ENCODE measurements at regions not wholly inside any gene's neighbourhood (a gene's known extent, or its start where the extent isn't known, plus 50 kb on each side); places are given as distances from the start of the nearest gene placed in this dataset.

DNA sequence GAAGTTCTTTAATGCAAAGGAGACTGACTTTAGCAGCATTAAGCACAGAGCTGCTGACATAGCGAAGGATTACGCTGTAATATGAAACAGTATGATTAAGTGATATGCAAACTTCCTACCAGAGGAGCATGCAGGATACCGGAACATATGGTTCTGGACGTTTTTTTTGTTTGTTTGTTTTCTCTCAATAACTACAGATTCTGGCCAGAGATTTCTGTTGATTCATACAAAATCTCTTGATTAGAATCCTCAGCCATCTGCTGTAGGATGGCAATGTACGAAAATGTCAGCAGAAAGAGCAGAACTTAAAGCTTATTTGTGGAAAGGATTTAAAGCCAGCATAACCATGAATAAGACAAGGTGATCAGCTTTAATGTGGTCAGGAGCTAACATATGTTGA lies 970.7 kb downstream of the KCNT2 start:
- no peak for DNase-seq

DNA sequence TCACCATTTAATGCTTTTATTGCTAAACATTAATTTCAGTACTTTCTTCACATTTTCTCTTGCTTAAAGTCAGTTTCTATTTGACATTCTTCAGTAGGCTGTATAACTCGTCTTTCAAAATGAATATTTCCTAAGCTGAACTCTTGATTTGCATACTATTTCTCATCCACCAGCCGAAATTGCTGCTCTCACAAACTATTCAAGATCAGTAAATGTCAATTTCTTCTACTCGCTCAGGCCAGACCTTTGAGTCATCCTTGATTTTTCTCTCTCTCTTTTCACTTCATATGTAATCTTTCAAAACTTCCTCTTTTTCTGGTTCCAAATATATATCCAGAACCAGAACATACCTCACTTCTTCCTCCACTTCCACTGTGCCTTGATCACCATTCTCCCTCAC lies 990.0 kb downstream of the KCNT2 start:
- DNase-seq = no peak

DNA sequence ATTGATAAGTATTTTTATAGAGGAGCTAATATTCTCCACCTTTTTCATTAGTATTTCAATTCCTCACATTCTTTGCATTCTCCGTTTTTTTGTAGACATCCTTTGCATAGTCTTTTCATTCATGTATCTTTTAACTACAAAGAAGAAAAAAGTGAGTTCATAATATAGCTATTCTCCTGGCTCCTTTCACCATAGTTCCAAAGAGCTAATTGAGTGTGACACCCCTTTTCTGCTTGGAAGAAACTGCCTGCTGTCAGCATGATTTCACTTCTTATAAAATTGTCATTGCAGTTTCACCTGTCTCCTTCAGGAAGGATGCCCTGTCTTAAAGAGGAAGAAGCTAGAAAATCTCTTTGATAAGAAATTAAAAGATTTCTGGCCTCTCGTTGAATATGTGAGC lies 991.1 kb downstream of the KCNT2 start:
- DNase-seq = no peak

DNA sequence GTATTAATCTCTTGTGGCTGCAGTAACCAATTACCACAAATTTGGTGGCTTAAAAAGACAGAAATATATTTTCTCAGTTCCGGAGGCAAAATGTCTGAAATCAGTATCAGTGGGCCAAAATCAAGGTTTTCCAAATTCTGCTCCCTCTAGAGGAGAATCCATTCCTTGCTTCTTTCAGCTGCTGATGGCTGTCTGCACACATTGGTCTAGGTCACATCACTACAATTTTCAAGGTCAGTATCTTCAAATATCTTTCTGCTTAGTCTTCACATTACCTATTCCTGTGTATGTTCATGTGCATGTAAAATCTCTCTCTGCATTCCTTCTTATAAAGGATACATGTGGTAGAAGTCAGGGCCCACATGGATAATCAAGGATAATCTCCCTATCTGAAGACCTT lies 999.4 kb downstream of the KCNT2 start:
- DNase-seq = no peak

DNA sequence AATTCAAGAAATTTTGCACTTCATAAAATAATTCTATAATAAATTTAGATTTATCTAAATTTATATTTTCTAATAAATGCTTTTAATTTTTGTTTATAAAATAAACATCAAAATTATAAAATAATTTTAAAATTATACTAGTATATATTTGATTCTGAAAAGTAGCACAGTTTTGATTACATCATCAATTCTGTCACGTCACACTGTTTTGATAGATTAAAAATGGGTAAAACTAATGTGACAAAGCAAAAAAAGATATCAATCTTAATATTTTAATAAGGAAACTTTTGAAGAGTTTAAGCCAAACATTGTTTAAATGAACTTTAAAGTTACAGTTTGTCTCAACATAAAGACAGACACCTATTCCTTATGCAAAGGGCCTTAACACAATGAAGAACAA lies 1001.8 kb downstream of the KCNT2 start:
- DNase-seq = no peak

DNA sequence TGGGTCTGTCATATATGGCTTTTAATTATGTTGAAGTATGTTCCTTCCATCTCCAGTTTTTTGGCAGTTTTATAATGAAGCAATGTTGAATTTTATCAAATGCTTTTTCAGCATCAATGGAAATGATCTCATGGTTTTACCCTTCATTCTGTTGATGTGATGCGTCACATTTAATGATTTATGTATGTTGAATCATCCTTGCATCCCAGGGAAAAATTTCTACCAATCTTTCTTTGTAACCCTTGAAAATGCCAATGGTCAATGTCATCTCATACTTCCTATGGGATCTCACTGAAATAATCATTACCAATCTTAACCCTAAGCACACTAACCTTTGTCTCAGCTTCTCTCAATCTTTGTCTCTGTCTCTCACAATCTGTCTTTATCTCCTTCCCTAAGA lies 1004.0 kb downstream of the KCNT2 start:
- DNase-seq = no peak

DNA sequence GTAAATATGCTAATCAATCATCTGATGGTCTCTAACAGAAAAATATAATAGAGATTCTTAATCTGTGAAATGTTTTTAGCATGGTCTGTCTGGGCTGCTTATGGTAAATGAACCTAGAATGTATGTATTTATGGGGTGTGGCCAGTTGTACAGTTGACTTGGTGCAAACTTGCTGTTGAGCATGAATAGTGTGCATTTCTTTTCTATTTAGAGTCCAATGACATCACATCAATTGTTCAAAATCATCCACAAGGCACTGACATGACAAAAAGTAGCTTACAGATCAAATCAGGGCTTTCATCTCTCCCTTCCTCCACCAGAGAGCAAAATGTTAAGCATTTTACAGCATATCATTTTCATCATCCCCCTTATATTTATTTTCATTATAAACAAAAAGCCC lies 1010.3 kb downstream of the KCNT2 start:
- DNase-seq = no peak

DNA sequence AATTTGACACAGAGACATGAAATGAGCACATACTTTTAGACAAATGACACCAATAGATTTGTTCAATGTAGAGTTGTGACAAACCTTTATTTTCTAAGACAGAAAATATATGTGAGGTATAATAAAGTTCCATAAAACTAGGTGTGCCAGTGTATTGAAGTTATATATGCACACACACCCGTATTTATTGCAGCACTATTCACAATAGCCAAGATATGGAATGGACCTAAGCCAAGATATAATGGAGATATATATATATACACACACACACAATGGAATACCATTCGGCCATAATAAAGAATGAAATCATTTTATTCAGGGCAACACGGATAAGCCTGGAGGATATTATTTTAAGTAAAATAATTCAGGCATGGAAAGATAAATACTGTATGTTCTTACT lies 1013.5 kb downstream of the KCNT2 start:
- no peak for DNase-seq

DNA sequence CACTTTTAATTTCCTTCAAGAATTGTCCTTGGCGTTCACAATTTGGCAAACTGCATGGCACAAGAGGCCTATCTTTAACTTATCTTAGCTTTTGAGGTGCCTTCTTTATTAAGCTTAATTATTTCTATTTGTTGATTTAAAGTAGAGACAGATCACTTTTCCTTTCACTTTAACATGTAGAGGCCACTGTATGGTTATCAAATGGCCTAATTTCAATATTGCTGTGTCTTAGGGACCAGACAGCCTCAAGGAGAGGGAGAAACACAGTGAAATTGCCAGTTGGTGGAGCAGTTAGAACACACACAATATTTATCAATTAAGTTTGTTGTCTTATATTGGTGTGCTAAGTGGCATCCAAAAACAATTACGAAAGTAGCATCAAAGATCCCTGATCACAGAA lies 1013.9 kb downstream of the KCNT2 start:
- no peak for DNase-seq

DNA sequence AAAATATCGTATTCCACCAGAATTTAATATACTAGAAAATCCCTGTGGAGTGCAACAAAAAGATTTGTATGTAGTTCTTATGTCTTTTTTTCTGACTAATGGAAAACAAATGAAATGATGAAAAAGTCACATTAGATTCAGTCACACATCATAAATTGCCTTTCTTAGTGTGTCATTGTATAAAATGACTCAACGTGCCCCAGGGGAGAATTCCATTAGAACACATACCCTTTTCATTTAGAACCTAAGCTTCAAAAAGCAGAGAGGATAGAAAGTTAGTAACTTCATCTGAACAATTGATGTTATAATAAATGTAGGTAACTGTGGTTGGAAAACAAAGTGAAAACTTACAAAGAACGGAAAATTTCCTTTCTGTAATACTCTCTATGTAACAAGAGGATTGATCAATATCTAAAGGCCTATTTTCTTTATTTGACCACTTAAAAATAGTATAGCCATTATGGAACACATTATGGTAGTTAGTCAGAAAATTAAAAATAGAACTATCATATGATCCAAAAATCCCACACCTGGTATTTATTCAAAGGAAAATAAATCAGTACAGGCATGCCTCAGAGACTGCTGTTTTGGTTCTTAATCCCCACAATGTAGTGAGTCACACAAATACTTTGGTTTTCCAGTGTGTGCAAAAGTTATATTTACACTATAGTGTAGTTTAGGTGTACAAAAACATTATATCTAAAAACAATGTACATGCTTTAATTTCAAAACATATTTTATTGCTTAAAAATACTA lies 1016.1 kb downstream of the KCNT2 start:
- DNase-seq = no peak

DNA sequence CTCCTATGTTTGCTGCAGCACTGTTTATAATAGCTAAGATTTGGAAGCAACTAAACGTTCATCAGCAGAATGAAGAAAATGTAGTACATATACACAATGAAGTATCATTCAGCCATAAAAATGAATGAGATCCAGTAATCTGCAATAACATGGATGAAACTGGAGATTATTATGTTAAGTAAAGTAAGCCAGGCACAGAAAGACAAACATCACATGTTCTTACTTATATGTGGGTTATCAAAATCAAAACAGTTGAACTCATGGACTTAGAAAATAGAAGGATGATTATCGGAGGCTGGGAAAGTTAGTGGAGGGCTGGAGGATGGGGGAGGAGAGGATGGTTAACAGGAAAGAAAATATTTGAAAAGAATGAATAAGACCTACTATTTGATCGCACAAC lies 1017.6 kb downstream of the KCNT2 start:
- no peak for DNase-seq

DNA sequence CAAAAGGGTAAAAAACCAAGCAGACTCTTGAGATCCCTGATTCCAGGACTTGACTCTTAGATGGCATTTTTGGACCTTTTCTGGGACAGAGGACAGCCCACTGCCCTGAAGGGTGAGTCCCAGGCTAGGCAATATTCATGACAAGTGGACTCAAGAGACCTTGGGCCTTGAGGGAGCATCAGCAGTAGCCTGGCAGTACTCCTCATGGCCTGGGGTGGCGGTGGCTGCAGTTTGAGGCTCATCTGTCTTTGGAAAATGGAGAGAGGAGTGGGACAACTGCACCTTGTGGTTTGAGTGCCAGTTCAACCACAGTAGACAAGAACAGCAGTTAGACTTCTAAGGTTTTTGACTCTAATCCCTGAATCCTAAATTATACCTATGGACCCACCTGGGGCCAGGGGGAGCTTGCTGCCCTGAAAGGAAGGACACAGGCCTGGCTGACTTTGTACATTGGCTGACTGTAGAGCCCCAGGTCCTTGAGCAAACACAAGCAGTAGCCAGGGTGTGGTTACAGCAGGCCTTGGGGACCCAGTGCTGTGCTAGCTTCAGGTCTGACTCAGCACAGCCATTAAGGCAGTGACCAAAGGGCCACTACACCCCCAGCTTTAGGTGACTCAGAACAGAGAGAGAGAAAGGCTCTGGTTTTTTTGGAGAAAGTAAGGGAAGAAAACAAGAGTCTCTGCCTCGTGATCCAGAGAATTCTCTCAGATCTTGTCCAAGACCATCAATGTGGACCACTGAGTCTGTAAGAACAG lies 1023.2 kb downstream of the KCNT2 start:
- DNase-seq = no peak

DNA sequence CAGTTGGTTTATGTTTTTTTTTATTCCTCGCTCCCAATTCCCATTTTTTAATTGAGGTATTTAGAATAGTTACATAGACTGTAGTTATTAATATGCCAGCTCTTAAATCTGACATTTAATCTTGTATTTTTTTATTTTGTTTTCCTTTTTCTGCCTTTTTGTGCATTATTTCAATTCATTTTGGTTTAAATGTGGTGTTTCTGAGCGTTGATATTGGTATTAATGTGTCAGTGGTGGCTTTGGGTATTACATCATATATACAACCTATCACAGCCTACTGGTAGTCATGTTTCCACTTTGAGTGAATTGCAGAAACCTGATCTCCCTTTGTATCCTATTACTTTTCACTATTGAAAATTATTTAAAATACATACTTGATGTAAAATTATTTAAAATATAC lies 1027.3 kb downstream of the KCNT2 start:
- DNase-seq = no peak

DNA sequence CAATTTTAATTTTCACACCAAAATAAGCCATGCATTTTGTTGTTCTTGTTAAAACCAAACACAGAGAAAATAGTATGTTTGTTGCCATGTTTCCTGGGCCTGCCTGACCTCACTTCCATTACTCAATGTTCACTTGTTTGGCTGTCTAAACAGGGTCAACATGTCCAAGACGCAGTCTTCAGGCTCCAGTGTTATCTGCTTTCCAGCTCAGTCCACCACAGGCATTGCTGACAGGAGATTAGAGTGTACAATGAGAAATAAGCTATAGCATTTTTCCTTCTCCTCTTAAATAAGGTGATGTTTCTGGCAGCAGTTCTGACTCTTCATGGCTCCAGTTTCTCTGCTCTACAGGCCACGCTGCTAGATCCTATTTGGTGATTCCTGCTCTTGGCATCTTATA lies 1030.5 kb downstream of the KCNT2 start:
- DNase-seq = no peak

DNA sequence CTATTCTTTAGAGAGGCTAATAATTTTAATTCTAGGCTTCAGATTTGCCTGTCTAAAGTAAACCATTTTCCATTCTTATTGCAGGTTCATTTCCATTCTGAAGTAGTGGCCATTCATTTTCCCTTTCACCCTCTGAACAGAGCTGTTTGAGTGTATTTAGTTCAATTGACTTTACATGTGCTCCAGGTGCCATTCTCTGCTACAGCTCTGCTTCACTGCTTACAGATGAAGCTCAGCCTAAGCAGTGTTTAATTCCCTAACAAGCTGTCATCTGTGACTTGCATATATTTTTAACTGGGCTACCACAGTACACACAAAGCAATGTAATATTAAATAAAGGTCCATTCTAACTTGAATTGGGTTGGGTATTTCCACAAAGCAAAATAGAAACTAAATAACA lies 1031.6 kb downstream of the KCNT2 start:
- DNase-seq = no peak

DNA sequence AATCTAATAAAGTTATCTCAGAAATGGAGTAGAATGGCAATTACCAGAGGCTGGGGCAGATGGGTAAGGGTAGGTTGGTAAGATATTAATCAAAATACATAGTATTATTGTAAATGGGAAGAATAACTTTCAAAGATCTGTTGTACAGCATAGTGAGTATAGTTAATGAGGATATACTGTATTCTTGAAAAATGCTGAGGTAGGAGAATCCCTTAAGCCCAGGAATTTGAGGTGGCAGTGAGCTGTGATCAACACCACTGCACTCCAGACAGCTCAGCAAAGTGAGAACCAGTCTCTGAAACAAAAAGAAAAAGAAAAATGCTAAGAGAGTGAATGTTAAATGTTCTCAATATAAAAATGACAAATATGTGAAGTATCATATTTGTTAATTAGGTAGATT lies 1033.7 kb downstream of the KCNT2 start:
- no peak for DNase-seq

DNA sequence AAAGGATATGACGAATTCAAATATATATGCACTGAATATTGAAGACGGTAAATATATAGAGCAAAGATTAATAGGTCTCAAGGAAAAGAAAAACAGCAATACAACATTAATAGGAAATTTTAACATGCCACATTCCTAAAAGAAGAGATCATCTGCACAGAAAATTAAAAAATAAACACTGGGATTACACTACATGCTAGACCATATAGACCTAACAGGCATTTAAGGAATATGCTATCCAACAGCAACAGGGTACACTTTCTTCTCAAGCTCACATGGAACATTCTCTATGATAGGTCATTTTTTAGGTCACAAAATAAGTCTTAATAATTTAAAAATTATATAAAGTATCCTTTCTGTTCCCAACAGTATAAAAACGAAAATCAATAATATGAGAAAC lies 1038.3 kb downstream of the KCNT2 start:
- no peak for DNase-seq

DNA sequence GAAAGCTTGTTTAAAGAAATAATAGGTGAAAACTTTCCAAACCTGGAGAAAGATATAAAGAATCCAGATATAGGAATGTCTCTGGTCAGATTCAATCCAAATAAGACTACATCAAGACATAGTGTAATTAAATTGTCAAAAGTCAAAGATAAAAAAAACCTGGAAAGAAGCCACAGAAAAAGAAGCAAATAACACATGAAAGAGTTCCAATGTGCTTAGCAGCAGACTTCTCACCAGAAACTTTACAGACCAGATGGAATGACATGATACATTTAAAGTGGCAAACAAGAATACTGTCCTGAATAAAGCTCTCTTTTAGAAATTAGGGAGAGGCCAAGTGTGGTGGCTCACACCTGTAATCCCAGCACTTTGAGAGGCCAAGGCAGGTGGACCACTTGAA lies 1039.9 kb downstream of the KCNT2 start:
- no peak for DNase-seq

DNA sequence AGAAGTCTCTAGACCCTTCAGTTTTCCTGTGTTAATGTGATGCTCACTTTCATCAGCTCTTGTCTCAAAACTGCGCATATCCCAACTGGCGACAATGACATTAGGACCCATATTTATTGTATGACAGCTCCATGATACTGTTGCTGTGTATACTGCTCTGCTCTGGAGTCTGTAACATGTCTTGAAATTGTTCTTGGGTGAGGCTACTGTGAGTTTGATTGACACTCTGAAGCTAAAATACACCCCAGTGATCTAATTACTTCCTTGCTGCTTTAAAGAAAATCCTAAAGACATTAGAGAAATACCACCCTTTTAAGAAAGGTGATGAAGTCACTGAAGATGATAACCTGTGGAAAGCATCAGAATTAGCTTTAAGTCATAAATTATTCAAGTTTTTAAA lies 1046.2 kb downstream of the KCNT2 start:
- DNase-seq = no peak

DNA sequence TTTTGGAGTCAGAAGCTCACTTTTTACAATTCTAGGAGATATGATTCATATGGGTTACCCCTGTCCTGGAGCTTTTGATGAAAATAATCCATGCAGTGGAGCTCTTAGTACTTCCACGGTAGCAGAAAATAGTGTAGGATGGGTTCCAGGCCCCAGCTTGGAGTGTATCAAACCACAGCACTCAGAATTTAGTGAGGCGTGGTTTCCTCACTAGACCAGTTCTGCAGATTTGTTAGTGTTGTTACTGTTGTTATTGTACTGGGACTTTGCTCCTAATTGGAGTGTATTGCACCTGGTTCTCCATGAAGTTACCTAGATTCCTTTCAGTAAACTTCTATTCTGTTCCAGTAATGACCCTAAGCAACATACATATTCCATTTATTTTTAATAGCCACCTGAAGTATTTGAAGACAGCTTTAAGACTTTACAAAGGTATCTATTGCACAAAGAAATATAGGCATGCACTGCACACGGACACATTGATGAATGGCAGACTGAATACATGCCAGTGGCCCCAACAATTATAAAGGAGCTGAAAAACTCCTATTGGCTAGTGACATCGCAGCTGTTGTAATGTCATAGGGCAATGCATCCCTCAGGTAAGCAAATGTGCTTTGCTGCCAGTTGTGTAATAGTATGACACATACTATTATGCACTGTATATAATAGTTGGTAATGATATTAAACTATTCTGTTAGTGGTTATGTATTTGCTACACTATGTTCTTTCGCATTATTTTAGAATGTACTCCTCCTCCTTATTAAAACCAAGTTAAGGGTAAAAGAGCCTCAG lies 1058.0 kb downstream of the KCNT2 start:
- no peak for DNase-seq

DNA sequence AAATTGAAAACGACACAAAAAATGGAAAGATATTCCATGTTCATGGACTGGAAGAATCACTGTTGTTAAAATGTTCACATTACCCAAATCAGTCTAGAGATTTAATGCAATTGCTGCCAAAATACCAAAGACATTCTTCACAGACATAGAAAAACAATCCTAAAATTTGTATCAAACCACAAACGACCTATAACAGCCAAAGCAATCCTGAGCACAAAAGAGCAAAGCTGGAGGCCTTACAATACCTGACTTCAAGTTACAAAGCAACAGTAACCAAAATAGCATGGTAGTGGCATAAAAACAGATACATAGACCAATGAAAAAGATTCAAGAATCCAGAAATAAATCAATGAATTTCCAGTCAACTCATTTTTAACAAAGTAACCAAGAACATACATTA lies 1077.3 kb downstream of the KCNT2 start:
- DNase-seq = no peak

DNA sequence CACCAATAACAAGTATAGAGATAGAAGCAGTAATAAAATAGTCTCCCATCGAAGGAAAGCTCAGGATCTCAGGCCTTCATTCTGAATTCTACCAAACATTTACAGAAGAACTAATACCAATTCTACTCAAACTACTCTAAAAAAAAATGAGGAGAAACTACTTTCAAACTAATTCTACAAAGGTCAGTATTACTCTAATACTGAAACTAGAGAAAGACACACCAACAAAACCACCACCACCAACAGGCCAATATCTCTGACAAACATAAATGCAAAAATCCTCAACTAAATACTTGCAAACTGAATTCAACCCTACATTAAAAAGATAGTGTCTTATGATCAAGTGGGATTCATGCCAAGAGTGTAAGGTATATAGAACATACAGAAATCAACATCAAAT lies 1078.4 kb downstream of the KCNT2 start:
- DNase-seq = no peak

DNA sequence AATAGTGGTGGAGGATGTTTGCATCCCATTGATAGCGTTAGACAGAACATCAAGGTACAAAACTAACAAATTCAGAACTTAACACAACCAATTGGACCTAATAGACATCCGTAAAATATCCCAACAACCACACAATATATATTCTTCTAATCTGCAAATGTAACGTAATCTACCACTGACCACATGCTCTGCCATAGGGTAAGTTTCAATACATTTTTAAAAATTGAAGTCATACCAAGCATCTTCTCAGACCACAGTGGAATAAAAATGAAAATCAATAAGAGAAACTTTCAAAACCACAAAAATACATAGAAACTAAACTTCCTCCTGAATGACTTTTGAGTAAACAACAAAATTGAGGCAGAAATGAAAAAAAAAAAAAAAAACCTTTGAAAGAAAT lies 1087.5 kb downstream of the KCNT2 start:
- DNase-seq = no peak

DNA sequence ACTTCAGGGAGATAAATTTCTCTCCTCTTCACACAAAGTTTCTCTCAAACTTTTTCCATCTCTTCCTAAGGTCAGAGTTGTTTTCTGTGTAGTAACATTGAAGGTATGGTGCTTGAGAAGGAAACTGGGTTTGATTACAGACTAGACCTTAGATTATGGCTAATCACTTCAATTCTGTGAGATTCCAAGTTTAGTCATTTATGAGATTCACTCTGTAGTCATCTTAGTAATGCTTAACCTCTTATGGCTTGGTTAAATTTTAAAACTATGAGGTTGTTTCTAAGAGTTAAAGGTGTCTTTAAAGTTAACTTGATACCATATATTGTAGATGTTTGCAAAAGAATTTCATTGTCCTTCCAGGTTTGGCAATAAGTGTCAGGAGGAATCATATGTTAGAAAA lies 1092.2 kb downstream of the KCNT2 start:
- no peak for DNase-seq
